ENCODE measurements at regions not wholly inside any gene's neighbourhood (a gene's known extent, or its start where the extent isn't known, plus 50 kb on each side); places are given as distances from the start of the nearest gene placed in this dataset.
"Not testable (repeated sequence)": the region's sequence is repeated elsewhere in the genome, so short reads cannot be mapped to it uniquely, and the experiment has no call there.

GRCh38 chr16:29155131-29155865, 170.4 kb downstream of the LAT start:
- Histone ChIP-seq H3K36me3 (replicated peaks in 1 of 2; ENCODE audit: control insufficient read depth in 1 of 2, insufficient read depth in 2 of 2, low read length in 2 of 2) (peaks cover 16 to 17% of the 10 kb centered on the region in 2 donors), H3K9ac (ENCODE audit: insufficient read depth, low read length, poor library complexity, severe bottlenecking) (peak overlapping the region; percentile 87), H3K4me1 (ENCODE audit: control insufficient read depth in 1 of 2, insufficient read depth in 2 of 2, low read length in 2 of 2) (peaks cover 67 to 74% of the 10 kb centered on the region in 2 donors), H3K79me2 (ENCODE audit: insufficient read depth, low read length) (peaks cover 36% of the 10 kb centered on the region), H3K27ac (ENCODE audit: low read depth in 1 of 2, low read length in 2 of 2) (peak overlapping the region; percentile 98 to 100)
- Mint-ChIP-seq H3K4me3 (peak overlapping the region; percentile 42 to 48), H3K4me1 (peaks cover 66% of the 10 kb centered on the region), H3K9me3 (peaks cover 0 to 10% (median 0%) of the 10 kb centered on the region in 7 donors), H3K36me3 (peaks cover 42 to 79% of the 10 kb centered on the region in 2 donors), H3K27ac (peak overlapping the region; percentile 99 to 100 (median 100))
- not testable (repeated sequence) for H2AFZ ChIP-seq (ENCODE audit: insufficient read depth, low read depth, low read length, poor library complexity, severe bottlenecking); H3K4me3 ChIP-seq (replicated peaks in 1 of 3; ENCODE audit: low read depth in 2 of 3, low read length in 3 of 3); H4K20me1 ChIP-seq (ENCODE audit: insufficient read depth, low read length); H3K27me3 Mint-ChIP-seq (ENCODE audit: low read depth in 3 of 3); H3K27me3 ChIP-seq (ENCODE audit: control insufficient read depth in 2 of 2, insufficient read depth in 2 of 2, low read length in 2 of 2); H3K4me2 ChIP-seq (replicated peaks; ENCODE audit: extremely low read depth, low read length, poor library complexity, severe bottlenecking); H3K9me3 ChIP-seq (replicated peaks in 1 of 2; ENCODE audit: control insufficient read depth in 1 of 2, insufficient read depth in 1 of 2, low read length in 2 of 2)
- 80% methylated on average over 20 of the region's 29 CpGs for WGBS (ENCODE audit: insufficient coverage)
- peak; percentile 66 to 86 (median 75) for DNase-seq
- intact Hi-C loops (cut with micrococcal nuclease), result loop anchor here (5.0 kb wide), 1 partner anchor 38 kb away; no protein-coding TSS in a partner anchor

DNA sequence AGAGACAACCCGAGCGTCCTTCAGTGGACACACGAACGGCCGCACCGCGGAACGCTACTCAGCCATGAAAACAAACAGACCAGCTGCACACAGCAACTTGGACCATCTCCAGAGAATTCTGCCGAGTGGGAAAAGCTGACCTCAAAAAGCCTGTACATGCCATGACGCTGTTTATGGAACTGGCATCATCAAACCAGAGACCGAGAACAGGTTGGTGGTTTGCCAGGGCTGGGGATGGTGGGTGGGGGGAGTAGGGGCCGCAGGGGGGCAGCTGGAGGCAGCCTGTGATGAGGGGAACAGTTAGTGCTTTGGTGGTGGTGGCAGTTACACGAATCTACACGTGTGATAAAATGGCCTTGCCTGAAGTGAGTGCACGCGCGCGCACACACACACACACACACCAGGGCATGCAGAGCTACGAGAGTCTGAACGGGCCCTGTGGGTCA, 169.8 kb downstream of the LAT start:
- H3K27me3 Mint-ChIP-seq (ENCODE audit: low read depth in 3 of 3), result peaks cover 0 to 2% (median 0%) of the 10 kb centered on the region in 3 donors
- H3K27ac Mint-ChIP-seq, result peak overlapping the region; percentile 90 to 100 (median 100)
- TF ChIP-seq, protein P1, sequence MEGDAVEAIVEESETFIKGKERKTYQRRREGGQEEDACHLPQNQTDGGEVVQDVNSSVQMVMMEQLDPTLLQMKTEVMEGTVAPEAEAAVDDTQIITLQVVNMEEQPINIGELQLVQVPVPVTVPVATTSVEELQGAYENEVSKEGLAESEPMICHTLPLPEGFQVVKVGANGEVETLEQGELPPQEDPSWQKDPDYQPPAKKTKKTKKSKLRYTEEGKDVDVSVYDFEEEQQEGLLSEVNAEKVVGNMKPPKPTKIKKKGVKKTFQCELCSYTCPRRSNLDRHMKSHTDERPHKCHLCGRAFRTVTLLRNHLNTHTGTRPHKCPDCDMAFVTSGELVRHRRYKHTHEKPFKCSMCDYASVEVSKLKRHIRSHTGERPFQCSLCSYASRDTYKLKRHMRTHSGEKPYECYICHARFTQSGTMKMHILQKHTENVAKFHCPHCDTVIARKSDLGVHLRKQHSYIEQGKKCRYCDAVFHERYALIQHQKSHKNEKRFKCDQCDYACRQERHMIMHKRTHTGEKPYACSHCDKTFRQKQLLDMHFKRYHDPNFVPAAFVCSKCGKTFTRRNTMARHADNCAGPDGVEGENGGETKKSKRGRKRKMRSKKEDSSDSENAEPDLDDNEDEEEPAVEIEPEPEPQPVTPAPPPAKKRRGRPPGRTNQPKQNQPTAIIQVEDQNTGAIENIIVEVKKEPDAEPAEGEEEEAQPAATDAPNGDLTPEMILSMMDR (IDR thresholded peaks at IDR 0.05), result no peak
- Histone ChIP-seq H3K27me3 (ENCODE audit: control insufficient read depth in 2 of 2, insufficient read depth in 2 of 2, low read length in 2 of 2) (no peaks in the 10 kb centered on the region), H3K9me3 (replicated peaks in 1 of 2; ENCODE audit: control insufficient read depth in 1 of 2, insufficient read depth in 1 of 2, low read length in 2 of 2) (no peaks in the 10 kb centered on the region), H3K4me2 (replicated peaks; ENCODE audit: extremely low read depth, low read length, poor library complexity, severe bottlenecking) (no peak overlapping the region), H3K4me3 (replicated peaks in 1 of 3; ENCODE audit: low read depth in 2 of 3, low read length in 3 of 3) (no peak overlapping the region), H3K79me2 (ENCODE audit: insufficient read depth, low read length) (peaks cover 36% of the 10 kb centered on the region), H3K27ac (ENCODE audit: low read depth in 1 of 2, low read length in 2 of 2) (peak overlapping the region; percentile 98 to 100), H2AFZ (ENCODE audit: insufficient read depth, low read depth, low read length, poor library complexity, severe bottlenecking) (no peak overlapping the region), H3K36me3 (replicated peaks in 1 of 2; ENCODE audit: control insufficient read depth in 1 of 2, insufficient read depth in 2 of 2, low read length in 2 of 2) (peaks cover 12% of the 10 kb centered on the region in 2 donors), H4K20me1 (ENCODE audit: insufficient read depth, low read length) (no peaks in the 10 kb centered on the region), H3K4me1 (ENCODE audit: control insufficient read depth in 1 of 2, insufficient read depth in 2 of 2, low read length in 2 of 2) (peaks cover 73 to 76% of the 10 kb centered on the region in 2 donors), H3K9ac (ENCODE audit: insufficient read depth, low read length, poor library complexity, severe bottlenecking) (peak overlapping the region; percentile 40)
- DNase-seq, result no peak
- 74% methylated on average over 7 of the region's 20 CpGs for WGBS (ENCODE audit: insufficient coverage)
- peaks cover 36 to 79% of the 10 kb centered on the region in 2 donors for H3K36me3 Mint-ChIP-seq
- H3K9me3 Mint-ChIP-seq, result peaks cover 0 to 10% (median 0%) of the 10 kb centered on the region in 7 donors
- peak overlapping the region; percentile 42 to 48 for H3K4me3 Mint-ChIP-seq
- peaks cover 72% of the 10 kb centered on the region for H3K4me1 Mint-ChIP-seq
- intact Hi-C loops (cut with micrococcal nuclease), result loop anchor here (5.0 kb wide), 1 partner anchor 37 kb away; no protein-coding TSS in a partner anchor
